ENCODE measurements at regions not wholly inside any gene's neighbourhood (a gene's known extent, or its start where the extent isn't known, plus 50 kb on each side); places are given as distances from the start of the nearest gene placed in this dataset.

DNA sequence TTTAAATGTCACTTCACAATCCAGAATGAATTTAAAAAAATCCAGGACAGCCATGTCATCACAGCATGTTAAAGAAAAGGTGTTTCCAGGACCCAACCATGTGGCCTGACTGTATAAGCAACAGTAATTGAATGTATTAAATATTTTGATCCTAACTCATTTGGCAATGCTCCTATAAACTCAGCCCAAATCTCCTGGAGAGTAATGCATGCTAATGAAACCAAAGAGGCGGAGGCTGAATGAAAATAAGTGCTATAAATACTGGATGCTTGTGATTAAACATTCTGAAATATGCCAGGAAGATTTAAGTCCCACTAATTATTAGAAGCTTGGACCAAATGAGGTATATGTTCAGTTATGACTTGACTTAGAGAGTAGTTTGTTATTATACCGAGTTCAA is 486.8 kb downstream of the FRK start:
- TF ChIP-seq EZH2 (IDR thresholded peaks at IDR 0.05) (no peak), JUND (IDR thresholded peaks at IDR 0.05) (no peak), ZNF274 (IDR thresholded peaks at IDR 0.05; ENCODE audit: low read depth, low read length) (no peak), CEBPB (IDR thresholded peaks at IDR 0.05; ENCODE audit: low read depth) (no peak), RAD21 (IDR thresholded peaks at IDR 0.05; ENCODE audit: low read depth) (no peak), YY1 (IDR thresholded peaks at IDR 0.05; ENCODE audit: extremely low read depth, insufficient replicate concordance, low read depth, low read length) (no peak), SP1 (IDR thresholded peaks at IDR 0.05; ENCODE audit: low read depth) (no peak), CBX3 (IDR thresholded peaks at IDR 0.05; ENCODE audit: low read depth) (no peak), ELF1 (IDR thresholded peaks at IDR 0.05; ENCODE audit: borderline replicate concordance, low read depth) (no peak), EGR1 (IDR thresholded peaks at IDR 0.05; ENCODE audit: low read depth) (no peak), EZH2phosphoT487 (IDR thresholded peaks at IDR 0.05; ENCODE audit: borderline replicate concordance) (no peak), ZFX (IDR thresholded peaks at IDR 0.05) (no peak), SIN3A (IDR thresholded peaks at IDR 0.05; ENCODE audit: low read depth) (no peak), FOSL1 (IDR thresholded peaks at IDR 0.05; ENCODE audit: low read depth) (no peak), POLR2A (IDR thresholded peaks at IDR 0.05; ENCODE audit: borderline replicate concordance, extremely low read depth, insufficient read depth, insufficient read length) (no peak)
- TF ChIP-seq, protein P1, sequence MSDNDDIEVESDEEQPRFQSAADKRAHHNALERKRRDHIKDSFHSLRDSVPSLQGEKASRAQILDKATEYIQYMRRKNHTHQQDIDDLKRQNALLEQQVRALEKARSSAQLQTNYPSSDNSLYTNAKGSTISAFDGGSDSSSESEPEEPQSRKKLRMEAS (IDR thresholded peaks at IDR 0.05): no peak
- TF ChIP-seq, protein P2, sequence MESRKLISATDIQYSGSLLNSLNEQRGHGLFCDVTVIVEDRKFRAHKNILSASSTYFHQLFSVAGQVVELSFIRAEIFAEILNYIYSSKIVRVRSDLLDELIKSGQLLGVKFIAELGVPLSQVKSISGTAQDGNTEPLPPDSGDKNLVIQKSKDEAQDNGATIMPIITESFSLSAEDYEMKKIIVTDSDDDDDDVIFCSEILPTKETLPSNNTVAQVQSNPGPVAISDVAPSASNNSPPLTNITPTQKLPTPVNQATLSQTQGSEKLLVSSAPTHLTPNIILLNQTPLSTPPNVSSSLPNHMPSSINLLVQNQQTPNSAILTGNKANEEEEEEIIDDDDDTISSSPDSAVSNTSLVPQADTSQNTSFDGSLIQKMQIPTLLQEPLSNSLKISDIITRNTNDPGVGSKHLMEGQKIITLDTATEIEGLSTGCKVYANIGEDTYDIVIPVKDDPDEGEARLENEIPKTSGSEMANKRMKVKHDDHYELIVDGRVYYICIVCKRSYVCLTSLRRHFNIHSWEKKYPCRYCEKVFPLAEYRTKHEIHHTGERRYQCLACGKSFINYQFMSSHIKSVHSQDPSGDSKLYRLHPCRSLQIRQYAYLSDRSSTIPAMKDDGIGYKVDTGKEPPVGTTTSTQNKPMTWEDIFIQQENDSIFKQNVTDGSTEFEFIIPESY (IDR thresholded peaks at IDR 0.05; ENCODE audit: extremely low read depth, insufficient replicate concordance, low read length): no peak
- TF ChIP-seq, protein P3, sequence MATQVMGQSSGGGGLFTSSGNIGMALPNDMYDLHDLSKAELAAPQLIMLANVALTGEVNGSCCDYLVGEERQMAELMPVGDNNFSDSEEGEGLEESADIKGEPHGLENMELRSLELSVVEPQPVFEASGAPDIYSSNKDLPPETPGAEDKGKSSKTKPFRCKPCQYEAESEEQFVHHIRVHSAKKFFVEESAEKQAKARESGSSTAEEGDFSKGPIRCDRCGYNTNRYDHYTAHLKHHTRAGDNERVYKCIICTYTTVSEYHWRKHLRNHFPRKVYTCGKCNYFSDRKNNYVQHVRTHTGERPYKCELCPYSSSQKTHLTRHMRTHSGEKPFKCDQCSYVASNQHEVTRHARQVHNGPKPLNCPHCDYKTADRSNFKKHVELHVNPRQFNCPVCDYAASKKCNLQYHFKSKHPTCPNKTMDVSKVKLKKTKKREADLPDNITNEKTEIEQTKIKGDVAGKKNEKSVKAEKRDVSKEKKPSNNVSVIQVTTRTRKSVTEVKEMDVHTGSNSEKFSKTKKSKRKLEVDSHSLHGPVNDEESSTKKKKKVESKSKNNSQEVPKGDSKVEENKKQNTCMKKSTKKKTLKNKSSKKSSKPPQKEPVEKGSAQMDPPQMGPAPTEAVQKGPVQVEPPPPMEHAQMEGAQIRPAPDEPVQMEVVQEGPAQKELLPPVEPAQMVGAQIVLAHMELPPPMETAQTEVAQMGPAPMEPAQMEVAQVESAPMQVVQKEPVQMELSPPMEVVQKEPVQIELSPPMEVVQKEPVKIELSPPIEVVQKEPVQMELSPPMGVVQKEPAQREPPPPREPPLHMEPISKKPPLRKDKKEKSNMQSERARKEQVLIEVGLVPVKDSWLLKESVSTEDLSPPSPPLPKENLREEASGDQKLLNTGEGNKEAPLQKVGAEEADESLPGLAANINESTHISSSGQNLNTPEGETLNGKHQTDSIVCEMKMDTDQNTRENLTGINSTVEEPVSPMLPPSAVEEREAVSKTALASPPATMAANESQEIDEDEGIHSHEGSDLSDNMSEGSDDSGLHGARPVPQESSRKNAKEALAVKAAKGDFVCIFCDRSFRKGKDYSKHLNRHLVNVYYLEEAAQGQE (IDR thresholded peaks at IDR 0.05; ENCODE audit: low read depth): no peak
- DNase-seq (ENCODE audit: low read depth, low spot score): no peak
- Histone ChIP-seq H3K4me2 (ENCODE audit: low read length) (no peak overlapping the region), H3K27me3 (ENCODE audit: insufficient read depth, low read length) (no peaks in the 10 kb centered on the region), H3K9ac (ENCODE audit: low read length) (no peak overlapping the region), H3K36me3 (ENCODE audit: control insufficient read depth in 1 of 2, insufficient read depth in 2 of 2, low read length in 2 of 2) (no peaks in the 10 kb centered on the region), H3K9me3 (ENCODE audit: control insufficient read depth in 1 of 2, insufficient read depth in 1 of 2, low read depth in 1 of 2, low read length in 2 of 2) (no peaks in the 10 kb centered on the region), H2AFZ (ENCODE audit: low read depth, low read length, poor library complexity, severe bottlenecking) (no peak overlapping the region), H3K27ac (ENCODE audit: low read depth, low read length) (no peak overlapping the region), H3K4me3 (replicated peaks in 1 of 2; ENCODE audit: low read depth in 1 of 2, low read length in 2 of 2) (no peak overlapping the region), H3K9me2 (ENCODE audit: insufficient read depth) (no peaks in the 10 kb centered on the region), H3K79me2 (ENCODE audit: insufficient read depth, low read length) (no peaks in the 10 kb centered on the region), H3K4me1 (ENCODE audit: control insufficient read depth in 1 of 2, insufficient read depth in 2 of 2, low read length in 2 of 2) (no peaks in the 10 kb centered on the region), H4K20me1 (ENCODE audit: insufficient read depth) (no peaks in the 10 kb centered on the region)
- no peak for ATAC-seq
- ChIA-PET RAD21 (ENCODE audit: low non-redundant PET in 1 of 2, low total read pairs in 2 of 2, uncharacterized antibody in 2 of 2, unreplicated experiment in 2 of 2) (no interaction called here), POLR2A (no interaction called here), CTCF (no interaction called here)
- BruUV-seq (replicated peaks): no TSS peak
- intact Hi-C loops (cut with micrococcal nuclease): no loop called here
